ENCODE measurements at regions not wholly inside any gene's neighbourhood (a gene's known extent, or its start where the extent isn't known, plus 50 kb on each side); places are given as distances from the start of the nearest gene placed in this dataset.

DNA sequence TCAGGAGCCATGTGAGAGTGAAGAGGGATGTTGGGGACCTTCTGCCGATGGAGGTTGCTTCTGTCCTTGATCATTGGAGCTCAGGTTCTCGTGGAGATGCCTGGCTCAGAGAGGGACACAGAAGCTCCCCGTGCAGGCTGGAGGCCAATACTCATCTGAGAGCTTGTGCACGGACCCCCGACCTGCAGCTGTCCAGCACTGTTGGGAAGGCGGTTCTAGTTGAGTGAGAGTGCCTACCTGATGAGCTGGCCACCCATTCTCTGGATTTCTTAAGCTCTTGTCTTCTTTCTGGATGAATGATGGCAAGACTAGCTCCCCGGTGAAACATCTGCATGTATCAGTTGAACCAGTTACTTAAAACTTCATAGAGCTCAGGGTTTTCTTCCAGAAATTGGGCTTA, 247.6 kb upstream of the MKI67 start:
- intact Hi-C loops (cut with DNase I) = no loop called here

DNA sequence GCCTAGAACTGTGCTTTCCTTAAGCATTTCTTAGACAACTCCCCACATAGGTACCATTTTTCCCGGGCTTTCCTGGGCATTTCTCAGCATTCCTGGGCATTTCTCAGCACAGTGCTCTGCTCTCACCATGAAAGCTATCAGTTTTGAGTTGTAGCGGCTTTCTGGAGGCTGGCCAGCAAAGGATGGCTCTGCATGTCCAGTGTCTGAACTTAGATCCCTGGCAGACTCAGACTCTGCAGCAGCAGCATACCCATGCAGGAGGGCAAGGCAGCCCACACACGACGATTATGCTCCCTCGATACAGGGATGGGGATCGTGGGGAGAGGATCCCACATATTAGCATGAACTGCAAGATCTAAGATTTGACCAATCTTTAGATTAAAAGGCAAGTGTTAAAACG, 248.9 kb upstream of the MKI67 start:
- peaks cover 0 to 23% (median 0%) of the 10 kb centered on the region in 9 donors for H3K27me3 ChIP-seq
- intact Hi-C loops (cut with DNase I) = no loop called here
- no peak overlapping the region for H3K4me3 ChIP-seq
- DNase-seq (no peak), ATAC-seq (no peak)
- no peaks in the 10 kb centered on the region for H3K36me3 ChIP-seq
- TF ChIP-seq, protein P1, sequence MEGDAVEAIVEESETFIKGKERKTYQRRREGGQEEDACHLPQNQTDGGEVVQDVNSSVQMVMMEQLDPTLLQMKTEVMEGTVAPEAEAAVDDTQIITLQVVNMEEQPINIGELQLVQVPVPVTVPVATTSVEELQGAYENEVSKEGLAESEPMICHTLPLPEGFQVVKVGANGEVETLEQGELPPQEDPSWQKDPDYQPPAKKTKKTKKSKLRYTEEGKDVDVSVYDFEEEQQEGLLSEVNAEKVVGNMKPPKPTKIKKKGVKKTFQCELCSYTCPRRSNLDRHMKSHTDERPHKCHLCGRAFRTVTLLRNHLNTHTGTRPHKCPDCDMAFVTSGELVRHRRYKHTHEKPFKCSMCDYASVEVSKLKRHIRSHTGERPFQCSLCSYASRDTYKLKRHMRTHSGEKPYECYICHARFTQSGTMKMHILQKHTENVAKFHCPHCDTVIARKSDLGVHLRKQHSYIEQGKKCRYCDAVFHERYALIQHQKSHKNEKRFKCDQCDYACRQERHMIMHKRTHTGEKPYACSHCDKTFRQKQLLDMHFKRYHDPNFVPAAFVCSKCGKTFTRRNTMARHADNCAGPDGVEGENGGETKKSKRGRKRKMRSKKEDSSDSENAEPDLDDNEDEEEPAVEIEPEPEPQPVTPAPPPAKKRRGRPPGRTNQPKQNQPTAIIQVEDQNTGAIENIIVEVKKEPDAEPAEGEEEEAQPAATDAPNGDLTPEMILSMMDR (IDR thresholded peaks at IDR 0.05) = no peak
- TF ChIP-seq POLR2A (IDR thresholded peaks at IDR 0.05) = no peak
- no peaks in the 10 kb centered on the region for H3K9me3 ChIP-seq
- no peak overlapping the region for H3K27ac ChIP-seq
- 54 to 74% (median 67%) methylated on average over 7 of the region's 7 CpGs for WGBS, 4 donors
- H3K4me1 ChIP-seq = no peaks in the 10 kb centered on the region

More for the DNA sequence above, 247.6 kb upstream of the MKI67 start:
- DNase-seq = no peak
- WGBS, 4 donors = 74 to 84% (median 82%) methylated on average over 7 of the region's 7 CpGs
- TF ChIP-seq, protein P1 (IDR thresholded peaks at IDR 0.05) = no peak
- TF ChIP-seq POLR2A (IDR thresholded peaks at IDR 0.05) = no peak
- Histone ChIP-seq H3K36me3 (no peaks in the 10 kb centered on the region), H3K4me3 (no peak overlapping the region), H3K27ac (no peak overlapping the region), H3K9me3 (no peaks in the 10 kb centered on the region), H3K4me1 (no peaks in the 10 kb centered on the region), H3K27me3 (peaks cover 0 to 23% (median 0%) of the 10 kb centered on the region in 9 donors)
- ATAC-seq = no peak

DNA sequence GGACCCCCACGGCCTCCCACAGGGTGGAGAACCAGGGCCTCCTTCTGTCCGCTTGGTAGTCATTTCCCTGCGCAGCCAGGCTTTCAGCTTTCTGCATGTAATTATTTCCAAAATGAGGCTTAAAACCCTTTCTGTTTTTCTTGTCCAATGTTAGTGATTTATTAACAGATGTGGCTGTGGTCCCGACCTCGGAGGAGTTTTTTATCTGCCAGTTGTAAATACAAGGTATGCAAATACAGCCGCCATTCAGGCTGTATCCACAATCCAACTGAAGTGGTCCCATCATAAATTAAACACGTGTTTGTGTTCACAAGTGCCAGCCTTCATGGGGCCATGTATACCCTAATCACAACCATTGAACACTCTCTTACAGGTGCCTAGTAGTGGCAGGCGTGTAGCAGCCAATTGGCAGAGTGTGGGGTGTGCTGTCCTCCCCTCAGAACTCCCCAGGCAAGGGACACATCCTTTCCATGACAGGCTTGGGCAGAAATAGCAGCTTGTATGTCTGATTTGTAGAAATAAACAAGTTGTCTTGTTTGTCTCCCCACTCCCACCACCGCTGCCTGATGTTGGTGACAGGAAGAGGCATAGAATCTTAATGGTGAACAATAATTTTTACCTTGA, 251.3 kb upstream of the MKI67 start:
- Histone ChIP-seq H3K27me3 (peaks cover 0 to 30% (median 0%) of the 10 kb centered on the region in 9 donors), H3K27ac (no peak overlapping the region), H3K4me3 (no peak overlapping the region), H3K4me1 (no peaks in the 10 kb centered on the region), H3K9me3 (no peaks in the 10 kb centered on the region), H3K36me3 (no peaks in the 10 kb centered on the region)
- DNase-seq = no peak
- no peak for TF ChIP-seq POLR2A (IDR thresholded peaks at IDR 0.05)
- TF ChIP-seq, protein P1 (IDR thresholded peaks at IDR 0.05) = no peak
- WGBS, 4 donors = 75 to 85% (median 84%) methylated on average over 9 of the region's 9 CpGs
- ATAC-seq = no peak
- intact Hi-C loops (cut with DNase I) = no loop called here

DNA sequence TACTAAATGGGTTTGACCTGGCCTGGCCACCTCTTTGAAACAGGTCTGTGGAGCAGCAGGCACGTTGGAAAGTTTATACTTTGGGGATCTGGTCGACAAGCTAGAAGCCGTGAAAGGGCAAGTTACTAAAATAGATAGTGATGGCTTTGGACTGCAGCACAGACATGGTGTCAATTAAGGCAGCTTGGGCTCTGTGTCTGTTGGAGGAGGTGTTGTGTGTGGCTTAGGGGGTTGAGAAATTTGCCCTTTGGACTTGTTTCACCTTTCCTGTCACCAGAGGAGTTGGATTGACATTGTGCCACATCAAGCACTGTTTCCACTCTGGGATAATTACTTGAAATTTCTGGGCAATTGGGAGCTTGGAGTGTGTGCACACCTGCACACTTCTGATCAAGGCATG, 251.8 kb upstream of the MKI67 start:
- intact Hi-C loops (cut with DNase I) = no loop called here
- no peaks in the 10 kb centered on the region for H3K4me1 ChIP-seq
- H3K9me3 ChIP-seq = no peaks in the 10 kb centered on the region
- DNase-seq (no peak), ATAC-seq (peak in 2 of 4 donors; percentile 44 to 66)
- TF ChIP-seq POLR2A (IDR thresholded peaks at IDR 0.05) = no peak
- TF ChIP-seq, protein P1 (IDR thresholded peaks at IDR 0.05) = no peak
- H3K27me3 ChIP-seq = peaks cover 0 to 30% (median 0%) of the 10 kb centered on the region in 9 donors
- H3K4me3 ChIP-seq = no peak overlapping the region
- no peaks in the 10 kb centered on the region for H3K36me3 ChIP-seq
- 38 to 53% (median 43%) methylated on average over 3 of the region's 3 CpGs for WGBS, 4 donors
- no peak overlapping the region for H3K27ac ChIP-seq
